Uterus (tissue), 2 donors: ENCODE measurements at regions not wholly inside any gene's neighbourhood (a gene's known extent, or its start where the extent isn't known, plus 50 kb on each side); places are given as distances from the start of the nearest gene placed in this dataset.

Experiments used
- POLR2A ChIP-seq, 2 donors: fragments of 450-650 bp; IDR thresholded peaks; one replicate each; pipeline ENCODE4 v1.6.1; 2016; ENCODE audit warnings: antibody characterized with exemption in 2 of 2, mild to moderate bottlenecking in 1 of 2, moderate library complexity in 1 of 2
- TF ChIP-seq, protein P1 (sequence below), 4 experiments: fragments of 200-600 bp in 2 of 4; fragments of 450-650 bp in 2 of 4; sonication (generic) in 2 of 4; IDR thresholded peaks; one replicate each; pipeline ENCODE4 v1.5.1; 2016 to 2019; ENCODE audit warnings: antibody characterized with exemption in 4 of 4, mild to moderate bottlenecking in 2 of 4, moderate library complexity in 1 of 4

DNA sequence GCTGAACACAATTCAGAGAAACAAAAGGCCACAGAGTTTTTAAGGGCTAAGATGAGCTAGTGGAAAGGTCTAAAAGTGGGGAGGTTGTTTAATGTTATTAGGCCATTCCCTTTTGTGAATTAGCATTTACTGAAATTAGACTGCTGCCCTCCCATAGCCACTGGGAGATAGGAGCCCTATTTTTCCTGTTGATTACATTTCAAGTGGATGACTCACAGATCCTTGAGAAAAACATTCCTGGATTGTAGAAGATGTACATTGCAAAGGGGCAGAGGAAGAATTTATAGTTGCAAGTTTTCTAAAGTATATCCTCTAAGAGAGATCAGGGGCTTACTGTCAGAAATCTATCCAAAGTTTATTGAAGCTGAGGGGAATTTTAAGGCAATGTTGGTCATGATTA, 367.1 kb upstream of the IZUMO3 start:
- TF ChIP-seq, protein P1, sequence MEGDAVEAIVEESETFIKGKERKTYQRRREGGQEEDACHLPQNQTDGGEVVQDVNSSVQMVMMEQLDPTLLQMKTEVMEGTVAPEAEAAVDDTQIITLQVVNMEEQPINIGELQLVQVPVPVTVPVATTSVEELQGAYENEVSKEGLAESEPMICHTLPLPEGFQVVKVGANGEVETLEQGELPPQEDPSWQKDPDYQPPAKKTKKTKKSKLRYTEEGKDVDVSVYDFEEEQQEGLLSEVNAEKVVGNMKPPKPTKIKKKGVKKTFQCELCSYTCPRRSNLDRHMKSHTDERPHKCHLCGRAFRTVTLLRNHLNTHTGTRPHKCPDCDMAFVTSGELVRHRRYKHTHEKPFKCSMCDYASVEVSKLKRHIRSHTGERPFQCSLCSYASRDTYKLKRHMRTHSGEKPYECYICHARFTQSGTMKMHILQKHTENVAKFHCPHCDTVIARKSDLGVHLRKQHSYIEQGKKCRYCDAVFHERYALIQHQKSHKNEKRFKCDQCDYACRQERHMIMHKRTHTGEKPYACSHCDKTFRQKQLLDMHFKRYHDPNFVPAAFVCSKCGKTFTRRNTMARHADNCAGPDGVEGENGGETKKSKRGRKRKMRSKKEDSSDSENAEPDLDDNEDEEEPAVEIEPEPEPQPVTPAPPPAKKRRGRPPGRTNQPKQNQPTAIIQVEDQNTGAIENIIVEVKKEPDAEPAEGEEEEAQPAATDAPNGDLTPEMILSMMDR (IDR thresholded peaks at IDR 0.05): no peak
- TF ChIP-seq POLR2A (IDR thresholded peaks at IDR 0.05): no peak
